HEK293 (cell line): ENCODE measurements at regions not wholly inside any gene's neighbourhood (a gene's known extent, or its start where the extent isn't known, plus 50 kb on each side); places are given as distances from the start of the nearest gene placed in this dataset.

Experiments used
- CTCF ChIA-PET: fragments of 350-600 bp; formaldehyde crosslinking; extraction: SDS; loops from one replicate; lab custom pipeline; 2021; ENCODE audit warnings: antibody characterized with exemption; lab: Yijun Ruan, JAX
- POLR2A ChIA-PET: fragments of 300-600 bp; formaldehyde crosslinking; extraction: SDS; loops from one replicate; lab custom pipeline; 2020; ENCODE audit warnings: antibody characterized with exemption, inconsistent platforms; lab: Yijun Ruan, JAX
- H3K27ac ChIP-seq: fragments of 200-500 bp; sonication (Bioruptor generic); 2 replicates; pipeline ENCODE4 v1.5.1; 2014; ENCODE audit warnings: low read depth, low read length, control low read depth, inconsistent platforms; ENCODE audit errors: extremely low read depth
- H3K36me3 ChIP-seq, 2 experiments: fragments of 200-500 bp in 1 of 2; sonication (Bioruptor generic) in 1 of 2; 1 replicate in 1 of 2; 2 replicates in 1 of 2; pipeline ENCODE4 v1.5.1; 2014 to 2017; ENCODE audit warnings: inconsistent platforms in 2 of 2, low read length in 2 of 2; ENCODE audit not compliant: control insufficient read depth in 2 of 2, insufficient read depth in 1 of 2
- H3K4me1 ChIP-seq: fragments of 200-500 bp; sonication (Bioruptor generic); 2 replicates; pipeline ENCODE4 v1.5.1; 2014; ENCODE audit warnings: mild to moderate bottlenecking, low read length, inconsistent platforms; ENCODE audit not compliant: control insufficient read depth, insufficient read depth
- H3K4me3 ChIP-seq: 2 replicates; pipeline ENCODE4 v1.5.1; 2011; ENCODE audit warnings: low read depth, mild to moderate bottlenecking, control low read depth, low read length, moderate library complexity
- H3K9me3 ChIP-seq: fragments of 200-500 bp; sonication (Bioruptor generic); 2 replicates; pipeline ENCODE4 v1.5.1; 2014; ENCODE audit warnings: low read depth, low read length, inconsistent platforms; ENCODE audit not compliant: control insufficient read depth, insufficient read depth
- EGR2 ChIP-seq: fragments of 450-650 bp; formaldehyde crosslinking; IDR thresholded peaks from 2 replicates; pipeline ENCODE4 v1.5.1; 2016; ENCODE audit warnings: low read depth, missing biosample characterization, missing genetic modification characterization
- PRDM10 ChIP-seq: fragments of 450-650 bp; formaldehyde crosslinking; IDR thresholded peaks from 2 replicates; pipeline ENCODE4 v1.5.1; 2016; ENCODE audit warnings: missing biosample characterization, missing genetic modification characterization
- SETDB1 ChIP-seq: IDR thresholded peaks from one replicate; pipeline ENCODE4 v1.6.1; 2017; ENCODE audit warnings: mild to moderate bottlenecking, low read length, moderate library complexity, mixed read lengths; ENCODE audit not compliant: insufficient read length
- TRIM28 ChIP-seq: IDR thresholded peaks from 2 replicates; pipeline ENCODE4 v1.6.1; 2011; ENCODE audit warnings: low read length, control low read depth, borderline replicate concordance
- YY2 ChIP-seq: fragments of 450-650 bp; formaldehyde crosslinking; IDR thresholded peaks from 2 replicates; pipeline ENCODE4 v1.5.1; 2016; ENCODE audit warnings: missing biosample characterization, missing genetic modification characterization
- ZBTB21 ChIP-seq: fragments of 450-650 bp; formaldehyde crosslinking; IDR thresholded peaks from 2 replicates; pipeline ENCODE4 v1.5.1; 2017; ENCODE audit warnings: missing biosample characterization, missing genetic modification characterization
- ZBTB26 ChIP-seq: fragments of 450-650 bp; formaldehyde crosslinking; optimal IDR thresholded peaks from 2 replicates; pipeline ENCODE3; 2016; ENCODE audit warnings: missing biosample characterization, mild to moderate bottlenecking, missing genetic modification characterization
- ZNF2 ChIP-seq: fragments of 450-650 bp; formaldehyde crosslinking; IDR thresholded peaks from 2 replicates; pipeline ENCODE4 v1.5.1; 2016; ENCODE audit warnings: missing biosample characterization, missing genetic modification characterization
- ZNF202 ChIP-seq: fragments of 450-650 bp; formaldehyde crosslinking; IDR thresholded peaks from 2 replicates; pipeline ENCODE4 v1.5.1; 2016; ENCODE audit warnings: missing biosample characterization, missing genetic modification characterization, borderline replicate concordance
- ZNF311 ChIP-seq: fragments of 450-650 bp; formaldehyde crosslinking; IDR thresholded peaks from 2 replicates; pipeline ENCODE4 v1.5.1; 2017; ENCODE audit warnings: missing biosample characterization, missing genetic modification characterization, borderline replicate concordance
- ZNF664 ChIP-seq: fragments of 450-650 bp; formaldehyde crosslinking; IDR thresholded peaks from 2 replicates; pipeline ENCODE4 v1.5.1; 2016; ENCODE audit warnings: missing biosample characterization, missing genetic modification characterization
- ZNF785 ChIP-seq: fragments of 450-650 bp; formaldehyde crosslinking; IDR thresholded peaks from 2 replicates; pipeline ENCODE4 v1.5.1; 2016; ENCODE audit warnings: missing biosample characterization, missing genetic modification characterization
- TF ChIP-seq, protein P1 (sequence below): fragments of 450-650 bp; formaldehyde crosslinking; IDR thresholded peaks from 2 replicates; pipeline ENCODE4 v1.5.1; 2017; ENCODE audit warnings: missing biosample characterization, mild to moderate bottlenecking, missing genetic modification characterization, moderate library complexity

GRCh38 chr17:72416054-72416675 is 295.3 kb downstream of the SOX9 start:
- ChIA-PET CTCF (no interaction called here), POLR2A (no interaction called here)
- no peak overlapping the region for H3K27ac ChIP-seq
- no peak overlapping the region for H3K4me3 ChIP-seq
- TF ChIP-seq EGR2 (tag by site-specific recombination) (peak; percentile 23; the same call in 1 of the 2 replicates), ZBTB21 (tag by site-specific recombination) (no peak), ZNF2 (tag by site-specific recombination) (no peak), ZNF202 (tag by site-specific recombination) (no peak)
- TF ChIP-seq, protein P1, sequence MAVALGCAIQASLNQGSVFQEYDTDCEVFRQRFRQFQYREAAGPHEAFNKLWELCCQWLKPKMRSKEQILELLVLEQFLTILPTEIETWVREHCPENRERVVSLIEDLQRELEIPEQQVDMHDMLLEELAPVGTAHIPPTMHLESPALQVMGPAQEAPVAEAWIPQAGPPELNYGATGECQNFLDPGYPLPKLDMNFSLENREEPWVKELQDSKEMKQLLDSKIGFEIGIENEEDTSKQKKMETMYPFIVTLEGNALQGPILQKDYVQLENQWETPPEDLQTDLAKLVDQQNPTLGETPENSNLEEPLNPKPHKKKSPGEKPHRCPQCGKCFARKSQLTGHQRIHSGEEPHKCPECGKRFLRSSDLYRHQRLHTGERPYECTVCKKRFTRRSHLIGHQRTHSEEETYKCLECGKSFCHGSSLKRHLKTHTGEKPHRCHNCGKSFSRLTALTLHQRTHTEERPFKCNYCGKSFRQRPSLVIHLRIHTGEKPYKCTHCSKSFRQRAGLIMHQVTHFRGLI (tag by site-specific recombination), result no peak
- peaks cover 5% of the 10 kb centered on the region for H3K9me3 ChIP-seq
- H3K4me1 ChIP-seq, result peaks cover 9% of the 10 kb centered on the region; the same call in 1 of the 2 replicates
- H3K36me3 ChIP-seq, result no peaks in the 10 kb centered on the region

GRCh38 chr17:72416905-72417304 is 296.1 kb downstream of the SOX9 start:
- H3K9me3 ChIP-seq, result peaks cover 5% of the 10 kb centered on the region
- POLR2A ChIA-PET, result no interaction called here
- H3K4me3 ChIP-seq, result no peak overlapping the region
- H3K36me3 ChIP-seq, result no peaks in the 10 kb centered on the region
- H3K27ac ChIP-seq, result no peak overlapping the region
- CTCF ChIA-PET, result no interaction called here
- peaks cover 16% of the 10 kb centered on the region; the same call in 1 of the 2 replicates for H3K4me1 ChIP-seq
- no peak for TF ChIP-seq ZBTB26 (tag by site-specific recombination)

DNA sequence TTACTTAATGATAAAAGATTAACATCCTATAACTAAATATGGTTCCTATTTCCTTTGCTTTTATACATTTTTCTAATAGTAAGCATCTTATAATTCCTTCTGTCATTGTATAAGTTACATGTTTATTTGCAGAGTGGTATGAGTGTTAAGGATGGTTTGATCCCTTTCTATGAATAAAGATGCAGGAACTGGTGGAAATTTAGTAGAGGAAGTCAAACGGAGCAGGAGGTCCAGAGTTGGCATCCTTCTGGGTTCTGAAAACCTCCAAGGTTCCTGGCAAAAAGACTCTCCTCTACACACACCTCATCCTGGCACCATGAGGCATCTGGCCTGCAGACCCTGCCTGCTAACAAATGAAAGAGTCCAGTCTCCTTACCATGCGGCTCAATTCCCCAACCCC is 296.8 kb downstream of the SOX9 start:
- Histone ChIP-seq H3K4me1 (peaks cover 18% of the 10 kb centered on the region; the same call in 1 of the 2 replicates), H3K27ac (no peak overlapping the region), H3K4me3 (no peak overlapping the region), H3K9me3 (peaks cover 5% of the 10 kb centered on the region), H3K36me3 (no peaks in the 10 kb centered on the region)
- CTCF ChIA-PET, result no interaction called here
- TF ChIP-seq PRDM10 (tag by site-specific recombination) (no peak), TRIM28 (no peak), YY2 (no peak), ZNF311 (tag by site-specific recombination) (no peak), SETDB1 (peak; percentile 79), ZNF664 (tag by site-specific recombination) (no peak), ZNF785 (tag by site-specific recombination) (no peak)
- POLR2A ChIA-PET, result no interaction called here
